ENCODE measurements at regions not wholly inside any gene's neighbourhood (a gene's known extent, or its start where the extent isn't known, plus 50 kb on each side); places are given as distances from the start of the nearest gene placed in this dataset.

DNA sequence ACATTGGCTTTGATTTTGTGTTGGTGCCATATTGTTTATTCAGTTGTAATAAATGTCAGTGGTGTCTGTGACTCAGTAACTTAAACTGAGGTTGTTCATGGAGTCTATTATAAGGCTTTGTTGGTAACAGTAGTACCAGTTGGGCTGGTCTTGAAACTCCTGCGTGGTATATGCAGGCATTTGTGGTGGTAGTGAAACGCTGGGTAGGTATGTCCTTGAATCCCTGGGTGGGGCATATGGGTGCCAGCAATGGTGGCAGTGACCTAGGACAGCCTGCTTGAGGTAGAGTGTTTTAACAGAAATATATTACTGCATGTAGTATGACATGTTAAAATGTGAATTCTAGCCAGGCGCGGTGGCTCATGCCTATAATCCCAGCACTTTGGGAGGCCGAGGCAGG is 1058.5 kb upstream of the SEMA6A start:
- Histone ChIP-seq H2AFZ (ENCODE audit: control insufficient read depth, low read depth, low read length) (no peak overlapping the region), H3K4me2 (ENCODE audit: control insufficient read depth, insufficient read depth) (no peak overlapping the region), H3K36me3 (ENCODE audit: control insufficient read depth in 2 of 2, insufficient read depth in 2 of 2, low read length in 1 of 2) (no peaks in the 10 kb centered on the region), H3K27me3 (replicated peaks in 1 of 2; ENCODE audit: control insufficient read depth in 2 of 2, insufficient read depth in 2 of 2, low read length in 1 of 2) (no peaks in the 10 kb centered on the region), H3K9ac (ENCODE audit: control insufficient read depth, insufficient read depth, low read length) (no peak overlapping the region), H3K4me3 (no peak overlapping the region), H3K4me1 (ENCODE audit: control insufficient read depth, insufficient read depth, low read length) (no peaks in the 10 kb centered on the region), H3K9me3 (replicated peaks; ENCODE audit: control insufficient read depth, insufficient read depth, low read length) (no peaks in the 10 kb centered on the region), H3K79me2 (ENCODE audit: control insufficient read depth, insufficient read depth, low read length) (no peaks in the 10 kb centered on the region), H3K27ac (ENCODE audit: control insufficient read depth, insufficient read depth) (no peak overlapping the region), H4K20me1 (ENCODE audit: control insufficient read depth, insufficient read depth) (no peaks in the 10 kb centered on the region)
- ChIA-PET POLR2A (no interaction called here), CTCF (no interaction called here), SMC1A (ENCODE audit: uncharacterized antibody, unreplicated experiment) (no interaction called here), RAD21 (ENCODE audit: unreplicated experiment) (no interaction called here)
- TF ChIP-seq SUPT20H (IDR thresholded peaks at IDR 0.05; ENCODE audit: borderline replicate concordance, control insufficient read depth, low read depth, low read length) (no peak), EGR1 (IDR thresholded peaks at IDR 0.05; ENCODE audit: borderline replicate concordance in 1 of 2, low read depth in 2 of 2, low read length in 2 of 2) (no peak), ZBED1 (IDR thresholded peaks at IDR 0.05; ENCODE audit: borderline replicate concordance) (no peak), NFYA (IDR thresholded peaks at IDR 0.05; ENCODE audit: borderline replicate concordance, low read depth, low read length) (no peak), CREB1 (IDR thresholded peaks at IDR 0.05; ENCODE audit: low read depth) (no peak), BACH1 (IDR thresholded peaks at IDR 0.05; ENCODE audit: borderline replicate concordance) (no peak), NR2F1 (conservative IDR thresholded peaks at IDR 0.05) (no peak), TBL1XR1 (IDR thresholded peaks at IDR 0.05; ENCODE audit: low read depth, low read length) (no peak), BHLHE40 (IDR thresholded peaks at IDR 0.05; ENCODE audit: borderline replicate concordance in 1 of 2, low read depth in 2 of 2, low read length in 1 of 2) (no peak), JUND (IDR thresholded peaks at IDR 0.05; ENCODE audit: low read depth, low read length) (no peak)
- no peak for FAIRE-seq
- intact Hi-C loops (cut with micrococcal nuclease; ENCODE audit: unreplicated experiment): no loop called here
- ATAC-seq: no peak
- DNase-seq (ENCODE audit: low read depth, low spot score): no peak
- in situ Hi-C loops (cut with MboI): no loop called here
- 39% methylated on average over 5 of the region's 5 CpGs for WGBS (ENCODE audit: insufficient coverage, insufficient replicate concordance, low lambda C conversion rate, missing lambda C conversion rate)
- BruUV-seq (replicated peaks): no TSS peak

DNA sequence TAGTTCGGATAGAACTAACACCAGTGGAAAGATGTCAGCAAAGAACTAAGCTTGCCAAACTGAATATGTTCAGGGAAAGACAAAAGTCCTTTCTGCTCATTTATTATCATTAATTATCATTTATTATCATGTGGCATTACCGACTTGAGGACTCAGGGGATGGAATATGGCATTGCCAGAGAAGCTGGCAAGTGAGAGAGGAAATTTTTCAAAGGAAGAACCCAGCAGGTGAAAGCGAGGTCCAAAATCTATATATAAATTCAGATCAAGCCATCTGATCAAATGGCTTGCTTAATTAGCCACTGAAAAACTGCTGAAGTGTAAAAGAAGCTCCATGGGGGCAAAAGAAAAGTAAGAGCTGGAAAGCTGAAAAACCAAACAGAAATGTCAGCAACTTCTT is 1049.6 kb upstream of the SEMA6A start:
- Histone ChIP-seq H3K79me2 (ENCODE audit: control insufficient read depth, insufficient read depth, low read length) (no peaks in the 10 kb centered on the region), H3K27me3 (replicated peaks in 1 of 2; ENCODE audit: control insufficient read depth in 2 of 2, insufficient read depth in 2 of 2, low read length in 1 of 2) (no peaks in the 10 kb centered on the region), H3K4me3 (no peak overlapping the region), H3K9me3 (replicated peaks; ENCODE audit: control insufficient read depth, insufficient read depth, low read length) (no peaks in the 10 kb centered on the region), H3K4me2 (ENCODE audit: control insufficient read depth, insufficient read depth) (no peak overlapping the region), H3K4me1 (ENCODE audit: control insufficient read depth, insufficient read depth, low read length) (no peaks in the 10 kb centered on the region), H2AFZ (ENCODE audit: control insufficient read depth, low read depth, low read length) (no peak overlapping the region), H4K20me1 (ENCODE audit: control insufficient read depth, insufficient read depth) (no peaks in the 10 kb centered on the region), H3K36me3 (ENCODE audit: control insufficient read depth in 2 of 2, insufficient read depth in 2 of 2, low read length in 1 of 2) (no peaks in the 10 kb centered on the region), H3K9ac (ENCODE audit: control insufficient read depth, insufficient read depth, low read length) (no peak overlapping the region), H3K27ac (ENCODE audit: control insufficient read depth, insufficient read depth) (no peak overlapping the region)
- ChIA-PET CTCF (interaction anchor here (0.5 to 1.5 kb wide), 2 partner anchors 14 to 1155 kb away, joined by 3 to 4 read pairs; no protein-coding TSS in a partner anchor), SMC1A (ENCODE audit: uncharacterized antibody, unreplicated experiment) (no interaction called here), POLR2A (no interaction called here), RAD21 (ENCODE audit: unreplicated experiment) (no interaction called here)
- DNase-seq (ENCODE audit: low read depth, low spot score) (no peak), FAIRE-seq (no peak), ATAC-seq (no peak)
- 0% methylated on average over 3 of the region's 3 CpGs for WGBS (ENCODE audit: insufficient coverage, insufficient replicate concordance, low lambda C conversion rate, missing lambda C conversion rate)
- TF ChIP-seq LARP7 (IDR thresholded peaks at IDR 0.05): no peak
- no TSS peak for BruUV-seq (replicated peaks)
- intact Hi-C loops (cut with micrococcal nuclease; ENCODE audit: unreplicated experiment) (no loop called here), in situ Hi-C loops (cut with MboI) (no loop called here)

All from GM12878 (cell line).